ENCODE measurements at regions not wholly inside any gene's neighbourhood (a gene's known extent, or its start where the extent isn't known, plus 50 kb on each side); places are given as distances from the start of the nearest gene placed in this dataset.

- TF ChIP-seq CTCF (IDR thresholded peaks at IDR 0.05; ENCODE audit: low read length) (no peak), EZH2 (optimal IDR thresholded peaks at IDR 0.05; ENCODE audit: low read depth, low read length) (no peak)
Observed at GRCh38 chr3:102297072-102297658, 137.7 kb upstream of the ZPLD1 start.

Measured in MM.1S (cell line).